ENCODE measurements at regions not wholly inside any gene's neighbourhood (a gene's known extent, or its start where the extent isn't known, plus 50 kb on each side); places are given as distances from the start of the nearest gene placed in this dataset.

- Histone ChIP-seq H2AFZ (ENCODE audit: low read depth, low read length) (no peak overlapping the region), H3K79me2 (ENCODE audit: insufficient read depth, low read length) (no peaks in the 10 kb centered on the region), H3K9me3 (ENCODE audit: insufficient read depth, low read length, severe bottlenecking) (no peaks in the 10 kb centered on the region), H4K20me1 (ENCODE audit: insufficient read depth, low read length) (no peaks in the 10 kb centered on the region), H3K27me3 (ENCODE audit: insufficient read depth, low read length, poor library complexity) (no peaks in the 10 kb centered on the region), H3K27ac (ENCODE audit: low read length) (no peak overlapping the region), H3K4me1 (ENCODE audit: insufficient read depth, low read length) (no peaks in the 10 kb centered on the region), H3K4me2 (ENCODE audit: insufficient read depth, low read length) (no peak overlapping the region), H3K9ac (ENCODE audit: low read depth, low read length) (no peak overlapping the region), H3K36me3 (ENCODE audit: insufficient read depth, low read length) (no peaks in the 10 kb centered on the region), H3K4me3 (ENCODE audit: low read depth in 1 of 2, low read length in 2 of 2) (no peak overlapping the region)
- no peak for ATAC-seq (ENCODE audit: insufficient read depth, low read depth)
- no peak for TF ChIP-seq EZH2 (IDR thresholded peaks at IDR 0.05; ENCODE audit: borderline replicate concordance, low read depth, low read length, severe bottlenecking)
- no peak for TF ChIP-seq CTCF (IDR thresholded peaks at IDR 0.05; ENCODE audit: borderline replicate concordance, extremely low read depth, low read length, poor library complexity, severe bottlenecking)
- no peak for DNase-seq
These were observed 170.5 kb upstream of the MEOX2 start for GRCh38 chr7:15857026-15857425.

- no peak for DNase-seq
- Histone ChIP-seq H3K4me1 (ENCODE audit: insufficient read depth, low read length) (no peaks in the 10 kb centered on the region), H3K27ac (ENCODE audit: low read length) (no peak overlapping the region), H3K9me3 (ENCODE audit: insufficient read depth, low read length, severe bottlenecking) (no peaks in the 10 kb centered on the region), H3K79me2 (ENCODE audit: insufficient read depth, low read length) (no peaks in the 10 kb centered on the region), H2AFZ (ENCODE audit: low read depth, low read length) (no peak overlapping the region), H3K9ac (ENCODE audit: low read depth, low read length) (no peak overlapping the region), H3K27me3 (ENCODE audit: insufficient read depth, low read length, poor library complexity) (no peaks in the 10 kb centered on the region), H3K4me2 (ENCODE audit: insufficient read depth, low read length) (no peak overlapping the region), H4K20me1 (ENCODE audit: insufficient read depth, low read length) (no peaks in the 10 kb centered on the region), H3K4me3 (ENCODE audit: low read depth in 1 of 2, low read length in 2 of 2) (no peak overlapping the region), H3K36me3 (ENCODE audit: insufficient read depth, low read length) (no peaks in the 10 kb centered on the region)
- no peak for ATAC-seq (ENCODE audit: insufficient read depth, low read depth)
- TF ChIP-seq EZH2 (IDR thresholded peaks at IDR 0.05; ENCODE audit: borderline replicate concordance, low read depth, low read length, severe bottlenecking) (no peak), CTCF (IDR thresholded peaks at IDR 0.05; ENCODE audit: borderline replicate concordance, extremely low read depth, low read length, poor library complexity, severe bottlenecking) (no peak)
These were observed 169.8 kb upstream of the MEOX2 start for GRCh38 chr7:15856311-15856710.

GRCh38 chr7:15855525-15856109 is 169.1 kb upstream of the MEOX2 start:
- Histone ChIP-seq H3K4me1 (ENCODE audit: insufficient read depth, low read length) (no peaks in the 10 kb centered on the region), H2AFZ (ENCODE audit: low read depth, low read length) (no peak overlapping the region), H3K4me3 (ENCODE audit: low read depth in 1 of 2, low read length in 2 of 2) (no peak overlapping the region), H3K36me3 (ENCODE audit: insufficient read depth, low read length) (no peaks in the 10 kb centered on the region), H3K27ac (ENCODE audit: low read length) (no peak overlapping the region), H3K4me2 (ENCODE audit: insufficient read depth, low read length) (no peak overlapping the region), H4K20me1 (ENCODE audit: insufficient read depth, low read length) (no peaks in the 10 kb centered on the region), H3K27me3 (ENCODE audit: insufficient read depth, low read length, poor library complexity) (no peaks in the 10 kb centered on the region), H3K9ac (ENCODE audit: low read depth, low read length) (no peak overlapping the region), H3K79me2 (ENCODE audit: insufficient read depth, low read length) (no peaks in the 10 kb centered on the region), H3K9me3 (ENCODE audit: insufficient read depth, low read length, severe bottlenecking) (no peaks in the 10 kb centered on the region)
- ATAC-seq (ENCODE audit: insufficient read depth, low read depth) (no peak), DNase-seq (no peak)
- TF ChIP-seq CTCF (IDR thresholded peaks at IDR 0.05; ENCODE audit: borderline replicate concordance, extremely low read depth, low read length, poor library complexity, severe bottlenecking) (no peak), EZH2 (IDR thresholded peaks at IDR 0.05; ENCODE audit: borderline replicate concordance, low read depth, low read length, severe bottlenecking) (no peak)
